Smooth muscle cell (in vitro differentiated cells): ENCODE measurements at regions not wholly inside any gene's neighbourhood (a gene's known extent, or its start where the extent isn't known, plus 50 kb on each side); places are given as distances from the start of the nearest gene placed in this dataset.

Experiments used
- DNase-seq: peaks from one replicate; lab custom pipeline; 2025; ENCODE audit not compliant: unreplicated experiment; lab: John Stamatoyannopoulos, UW
- H2AFZ ChIP-seq: fragments of 200-600 bp; sonication (generic); 2 replicates; pipeline ENCODE4 v1.6.0; 2016; ENCODE audit warnings: antibody characterized with exemption, low read depth, mild to moderate bottlenecking
- H3F3A ChIP-seq: fragments of 200-600 bp; sonication (generic); 2 replicates; pipeline ENCODE4 v1.6.0; 2017; ENCODE audit warnings: antibody characterized with exemption, low read depth
- H3K27ac ChIP-seq: fragments of 200-600 bp; sonication (generic); 2 replicates; pipeline ENCODE4 v1.5.1; 2016; ENCODE audit warnings: low read depth, mild to moderate bottlenecking
- H3K27me3 ChIP-seq: fragments of 200-600 bp; sonication (generic); 2 replicates; pipeline ENCODE4 v1.6.1; 2016; ENCODE audit warnings: low read depth, mild to moderate bottlenecking
- H3K36me3 ChIP-seq: fragments of 200-600 bp; sonication (generic); 2 replicates; pipeline ENCODE4 v1.5.1; 2016; ENCODE audit warnings: low read depth
- H3K4me1 ChIP-seq: fragments of 200-600 bp; sonication (generic); 2 replicates; pipeline ENCODE4 v1.5.1; 2016; ENCODE audit warnings: low read depth
- H3K4me2 ChIP-seq: fragments of 200-600 bp; sonication (generic); 2 replicates; pipeline ENCODE4 v1.6.0; 2016; ENCODE audit warnings: mild to moderate bottlenecking
- H3K4me3 ChIP-seq: fragments of 200-600 bp; sonication (generic); 2 replicates; pipeline ENCODE4 v1.5.1; 2016; ENCODE audit warnings: mild to moderate bottlenecking
- H3K79me2 ChIP-seq: fragments of 200-600 bp; sonication (generic); 2 replicates; pipeline ENCODE4 v1.6.0; 2016; ENCODE audit warnings: low read depth, mild to moderate bottlenecking
- H3K9ac ChIP-seq: fragments of 200-600 bp; sonication (generic); 2 replicates; pipeline ENCODE4 v1.6.0; 2016; ENCODE audit warnings: low read depth
- H3K9me3 ChIP-seq: fragments of 200-600 bp; sonication (generic); replicated peaks from 2 replicates; pipeline ENCODE4 v1.5.1; 2016; ENCODE audit warnings: low read depth
- H4K20me1 ChIP-seq: fragments of 200-600 bp; sonication (generic); 2 replicates; pipeline ENCODE4 v1.6.0; 2016; ENCODE audit warnings: low read depth
- CTCF ChIP-seq: fragments of 200-600 bp; sonication (generic); IDR thresholded peaks from 2 replicates; pipeline ENCODE4 v1.5.1; 2017; ENCODE audit warnings: borderline replicate concordance, mild to moderate bottlenecking, antibody characterized with exemption; ENCODE audit not compliant: insufficient read depth, poor library complexity, severe bottlenecking
- WGBS: methylation state at CpG from one replicate; pipeline ENCODE4 v1.1.7; 2016; ENCODE audit warnings: low lambda C conversion rate; 5-methylcytosine and 5-hydroxymethylcytosine counted together

GRCh38 chr19:28885965-28886364 lies 327.0 kb downstream of the UQCRFS1 start:
- Histone ChIP-seq H3K4me1 (peaks cover 7% of the 10 kb centered on the region), H3K4me2 (no peak overlapping the region), H3K36me3 (no peaks in the 10 kb centered on the region), H3K9me3 (no peaks in the 10 kb centered on the region), H3F3A (no peaks in the 10 kb centered on the region), H3K27me3 (peaks cover 9% of the 10 kb centered on the region), H3K79me2 (no peaks in the 10 kb centered on the region), H2AFZ (no peak overlapping the region), H3K9ac (no peak overlapping the region), H3K4me3 (no peak overlapping the region), H3K27ac (no peak overlapping the region), H4K20me1 (no peaks in the 10 kb centered on the region)
- WGBS: 74% methylated on average over 4 of the region's 4 CpGs
- TF ChIP-seq CTCF: no peak
- DNase-seq: no peak

GRCh38 chr19:28884786-28885476 lies 328.0 kb downstream of the UQCRFS1 start:
- no peak for DNase-seq
- Histone ChIP-seq H3K27me3 (peaks cover 9% of the 10 kb centered on the region), H2AFZ (no peak overlapping the region), H3F3A (no peaks in the 10 kb centered on the region), H3K79me2 (no peaks in the 10 kb centered on the region), H3K4me1 (peaks cover 7% of the 10 kb centered on the region), H4K20me1 (no peaks in the 10 kb centered on the region), H3K9me3 (no peaks in the 10 kb centered on the region), H3K36me3 (no peaks in the 10 kb centered on the region), H3K4me2 (no peak overlapping the region), H3K4me3 (no peak overlapping the region), H3K27ac (no peak overlapping the region), H3K9ac (no peak overlapping the region)
- 69% methylated on average over 12 of the region's 12 CpGs for WGBS
- no peak for TF ChIP-seq CTCF

- Histone ChIP-seq H3K4me2 (no peak overlapping the region), H2AFZ (no peak overlapping the region), H3K4me3 (no peak overlapping the region), H3K27ac (no peak overlapping the region), H3K4me1 (peaks cover 10% of the 10 kb centered on the region), H3F3A (no peaks in the 10 kb centered on the region), H3K36me3 (no peaks in the 10 kb centered on the region), H4K20me1 (no peaks in the 10 kb centered on the region), H3K9me3 (no peaks in the 10 kb centered on the region), H3K9ac (no peak overlapping the region), H3K27me3 (peaks cover 9% of the 10 kb centered on the region), H3K79me2 (no peaks in the 10 kb centered on the region)
- TF ChIP-seq CTCF: no peak
- WGBS: 58% methylated on average over 9 of the region's 9 CpGs
- no peak for DNase-seq
Measured at GRCh38 chr19:28883241-28883693, 329.7 kb downstream of the UQCRFS1 start.

GRCh38 chr19:28882818-28883217 lies 330.1 kb downstream of the UQCRFS1 start:
- WGBS: 52% methylated on average over 6 of the region's 6 CpGs
- H3K27ac ChIP-seq: no peak overlapping the region

More at GRCh38 chr19:28882818-28883217, 330.1 kb downstream of the UQCRFS1 start:
- Histone ChIP-seq H3K9ac (no peak overlapping the region), H3K27me3 (peaks cover 9% of the 10 kb centered on the region), H3F3A (no peaks in the 10 kb centered on the region), H3K4me1 (peaks cover 10% of the 10 kb centered on the region), H4K20me1 (no peaks in the 10 kb centered on the region), H3K4me2 (no peak overlapping the region), H3K4me3 (no peak overlapping the region), H3K79me2 (no peaks in the 10 kb centered on the region), H3K9me3 (no peaks in the 10 kb centered on the region), H3K36me3 (no peaks in the 10 kb centered on the region), H2AFZ (no peak overlapping the region)
- no peak for TF ChIP-seq CTCF
- DNase-seq: no peak
